Ascending aorta (tissue), 2 donors: ENCODE measurements at regions not wholly inside any gene's neighbourhood (a gene's known extent, or its start where the extent isn't known, plus 50 kb on each side); places are given as distances from the start of the nearest gene placed in this dataset.

Experiments used
- DNase-seq, 2 donors: peaks; one replicate each; pipeline ENCODE4 v3.0.0-alpha.2; 2019; ENCODE audit warnings: low spot score in 2 of 2
- H3K27ac ChIP-seq, 2 donors: fragments of 200-600 bp; sonication (generic); one replicate each; pipeline ENCODE4 v1.5.1; 2016 to 2017; ENCODE audit warnings: mild to moderate bottlenecking in 1 of 2
- H3K27me3 ChIP-seq: fragments of 200-600 bp; sonication (generic); one replicate; pipeline ENCODE4 v1.5.1; 2017
- H3K36me3 ChIP-seq, 2 donors: fragments of 200-600 bp; sonication (generic); one replicate each; pipeline ENCODE4 v1.5.1; 2016
- H3K4me1 ChIP-seq, 2 donors: fragments of 200-600 bp; sonication (generic); one replicate each; pipeline ENCODE4 v1.5.1; 2016 to 2017; ENCODE audit warnings: mild to moderate bottlenecking in 1 of 2
- H3K4me3 ChIP-seq, 2 donors: fragments of 200-600 bp; sonication (generic); one replicate each; pipeline ENCODE4 v1.5.1; 2016 to 2017; ENCODE audit warnings: mild to moderate bottlenecking in 1 of 2
- H3K9me3 ChIP-seq, 2 donors: fragments of 200-600 bp; sonication (generic); one replicate each; pipeline ENCODE4 v1.5.1; 2016
- intact Hi-C: fragments of 100-400 bp; cut with DNase I; formaldehyde crosslinking; loops from one replicate; pipeline ENCODE4 v1.15.1; 2023
- TF ChIP-seq, protein P1 (sequence below), 3 experiments: fragments of 200-600 bp in 2 of 3; fragments of 450-650 bp in 1 of 3; sonication (generic) in 2 of 3; IDR thresholded peaks; one replicate each; pipeline ENCODE4 v1.5.1; 2016 to 2019; ENCODE audit warnings: antibody characterized with exemption in 3 of 3, mild to moderate bottlenecking in 1 of 3, moderate library complexity in 1 of 3

- H3K27ac ChIP-seq, result peak overlapping the region; percentile 23 to 61
- no peaks in the 10 kb centered on the region for H3K36me3 ChIP-seq
- TF ChIP-seq, protein P1, sequence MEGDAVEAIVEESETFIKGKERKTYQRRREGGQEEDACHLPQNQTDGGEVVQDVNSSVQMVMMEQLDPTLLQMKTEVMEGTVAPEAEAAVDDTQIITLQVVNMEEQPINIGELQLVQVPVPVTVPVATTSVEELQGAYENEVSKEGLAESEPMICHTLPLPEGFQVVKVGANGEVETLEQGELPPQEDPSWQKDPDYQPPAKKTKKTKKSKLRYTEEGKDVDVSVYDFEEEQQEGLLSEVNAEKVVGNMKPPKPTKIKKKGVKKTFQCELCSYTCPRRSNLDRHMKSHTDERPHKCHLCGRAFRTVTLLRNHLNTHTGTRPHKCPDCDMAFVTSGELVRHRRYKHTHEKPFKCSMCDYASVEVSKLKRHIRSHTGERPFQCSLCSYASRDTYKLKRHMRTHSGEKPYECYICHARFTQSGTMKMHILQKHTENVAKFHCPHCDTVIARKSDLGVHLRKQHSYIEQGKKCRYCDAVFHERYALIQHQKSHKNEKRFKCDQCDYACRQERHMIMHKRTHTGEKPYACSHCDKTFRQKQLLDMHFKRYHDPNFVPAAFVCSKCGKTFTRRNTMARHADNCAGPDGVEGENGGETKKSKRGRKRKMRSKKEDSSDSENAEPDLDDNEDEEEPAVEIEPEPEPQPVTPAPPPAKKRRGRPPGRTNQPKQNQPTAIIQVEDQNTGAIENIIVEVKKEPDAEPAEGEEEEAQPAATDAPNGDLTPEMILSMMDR (IDR thresholded peaks at IDR 0.05), result peak; percentile 44 to 73 (median 65)
- no peaks in the 10 kb centered on the region for H3K27me3 ChIP-seq
- peak; percentile 31 to 92 for DNase-seq
- H3K4me3 ChIP-seq, result no peak overlapping the region
- H3K4me1 ChIP-seq, result peaks cover 5 to 23% of the 10 kb centered on the region in 2 donors
- H3K9me3 ChIP-seq, result no peaks in the 10 kb centered on the region
- intact Hi-C loops, result loop anchor here (1.0 to 5.0 kb wide), 4 partner anchors 190 to 1218 kb away; no protein-coding TSS in a partner anchor
These were observed 253.4 kb downstream of the ETAA1 start for GRCh38 chr2:67650291-67651133.

DNA sequence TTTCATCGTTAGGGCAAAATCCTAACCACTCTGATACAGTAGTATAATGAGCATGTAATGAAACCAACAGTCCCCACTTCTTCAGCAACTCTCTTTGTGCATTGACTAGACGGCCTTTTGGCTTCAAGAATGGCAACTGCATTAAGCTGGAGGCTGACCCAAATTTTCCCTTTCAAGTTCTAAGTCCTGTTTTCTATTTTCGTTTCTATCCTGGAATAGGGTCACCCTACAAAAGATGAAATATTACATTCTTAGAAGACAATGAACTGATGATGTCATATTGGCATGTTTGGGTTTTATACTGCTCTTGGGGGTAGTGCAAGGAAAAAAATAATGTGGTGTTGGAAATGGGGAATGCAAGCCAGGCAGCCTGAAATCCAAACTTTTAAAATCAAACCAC, 254.4 kb downstream of the ETAA1 start:
- H3K9me3 ChIP-seq, result no peaks in the 10 kb centered on the region
- peaks cover 5 to 19% of the 10 kb centered on the region in 2 donors for H3K4me1 ChIP-seq
- no peak for DNase-seq
- no peak overlapping the region for H3K4me3 ChIP-seq
- TF ChIP-seq, protein P1 (IDR thresholded peaks at IDR 0.05), result no peak
- intact Hi-C loops, result loop anchor here (1.0 to 5.0 kb wide), 4 partner anchors 189 to 1219 kb away; no protein-coding TSS in a partner anchor
- peak overlapping the region; percentile 16 to 23 for H3K27ac ChIP-seq
- H3K36me3 ChIP-seq, result no peaks in the 10 kb centered on the region
- no peaks in the 10 kb centered on the region for H3K27me3 ChIP-seq

GRCh38 chr2:67652679-67653078, 255.5 kb downstream of the ETAA1 start:
- H3K36me3 ChIP-seq, result no peaks in the 10 kb centered on the region
- H3K27me3 ChIP-seq, result no peaks in the 10 kb centered on the region
- H3K27ac ChIP-seq, result no peak overlapping the region
- H3K4me3 ChIP-seq, result no peak overlapping the region
- TF ChIP-seq, protein P1 (IDR thresholded peaks at IDR 0.05), result no peak
- no peaks in the 10 kb centered on the region for H3K9me3 ChIP-seq
- intact Hi-C loops, result loop anchor here (5.0 kb wide), 2 partner anchors 1075 to 1220 kb away; no protein-coding TSS in a partner anchor
- no peak for DNase-seq
- H3K4me1 ChIP-seq, result peaks cover 5 to 27% of the 10 kb centered on the region in 2 donors

GRCh38 chr2:67656875-67657274, 259.7 kb downstream of the ETAA1 start:
- TF ChIP-seq, protein P1 (IDR thresholded peaks at IDR 0.05), result no peak
- intact Hi-C loops, result loop anchor here (5.0 kb wide), 1 partner anchor 335 kb away; no protein-coding TSS in a partner anchor
- no peak for DNase-seq
- no peaks in the 10 kb centered on the region for H3K27me3 ChIP-seq
- no peak overlapping the region for H3K4me3 ChIP-seq
- H3K9me3 ChIP-seq, result no peaks in the 10 kb centered on the region
- peaks cover 0 to 13% of the 10 kb centered on the region in 2 donors for H3K4me1 ChIP-seq
- no peaks in the 10 kb centered on the region for H3K36me3 ChIP-seq
- peak overlapping the region; percentile 33 to 50 for H3K27ac ChIP-seq

DNA sequence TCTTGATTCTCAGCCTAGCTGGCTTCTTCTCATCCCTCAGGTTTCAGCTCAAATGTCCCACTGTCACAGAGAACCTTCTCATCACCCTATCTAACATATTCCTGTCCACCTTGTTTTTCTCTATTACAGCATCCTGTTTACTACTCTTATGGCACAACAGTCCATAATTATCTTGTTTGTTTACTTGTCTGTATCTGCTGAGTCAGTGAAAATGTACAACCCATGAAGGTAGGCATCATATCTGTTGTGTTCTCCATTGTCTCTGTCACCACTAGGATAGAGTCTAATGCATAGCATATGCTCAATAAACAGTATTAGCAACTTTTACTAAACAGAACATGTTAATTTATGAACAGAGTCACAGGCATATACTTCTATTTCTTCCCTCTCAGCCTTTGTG, 261.7 kb downstream of the ETAA1 start:
- TF ChIP-seq, protein P1 (IDR thresholded peaks at IDR 0.05), result no peak
- intact Hi-C loops, result loop anchor here (5.0 kb wide), 1 partner anchor 337 kb away; no protein-coding TSS in a partner anchor

More for the DNA sequence above, 261.7 kb downstream of the ETAA1 start:
- Histone ChIP-seq H3K4me1 (peaks cover 0 to 11% of the 10 kb centered on the region in 2 donors), H3K36me3 (no peaks in the 10 kb centered on the region), H3K4me3 (no peak overlapping the region), H3K27me3 (no peaks in the 10 kb centered on the region), H3K9me3 (no peaks in the 10 kb centered on the region), H3K27ac (no peak overlapping the region)
- no peak for DNase-seq
